DMS79 (cell line): ENCODE measurements at regions not wholly inside any gene's neighbourhood (a gene's known extent, or its start where the extent isn't known, plus 50 kb on each side); places are given as distances from the start of the nearest gene placed in this dataset.
A peak's percentile ranks its signal among the peaks of the same experiment; 100 is the strongest.

Experiments used
- DNase-seq: peaks from one replicate; lab custom pipeline; 2025; lab: John Stamatoyannopoulos, UW

GRCh38 chr3:132829101-132829500 lies 106.9 kb upstream of the NPHP3 start:
- DNase-seq: no peak

DNA sequence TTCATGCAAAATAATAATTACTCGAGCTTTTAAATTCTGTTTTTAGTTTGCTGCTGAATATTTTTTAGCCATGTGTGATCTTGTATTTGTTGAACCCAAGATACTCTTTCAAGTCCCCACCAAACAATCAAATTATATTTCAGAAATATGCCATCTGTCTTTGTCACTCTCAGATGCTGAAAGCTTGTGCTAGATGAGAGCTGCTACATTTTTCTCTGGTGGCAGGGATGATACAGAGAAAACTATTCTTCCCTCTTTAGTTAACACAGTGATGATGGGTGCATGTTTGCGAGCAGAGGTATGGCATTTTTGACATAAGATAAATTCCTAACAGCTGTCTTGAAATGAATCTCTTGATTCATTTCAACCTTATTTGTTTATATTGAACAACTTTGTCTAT lies 100.6 kb upstream of the NPHP3 start:
- no peak for DNase-seq

GRCh38 chr3:132822266-132822665 lies 100.1 kb upstream of the NPHP3 start:
- no peak for DNase-seq

GRCh38 chr3:132821314-132821713 lies 99.1 kb upstream of the NPHP3 start:
- DNase-seq: no peak

GRCh38 chr3:132818251-132818650 lies 96.0 kb upstream of the NPHP3 start:
- DNase-seq: no peak

DNA sequence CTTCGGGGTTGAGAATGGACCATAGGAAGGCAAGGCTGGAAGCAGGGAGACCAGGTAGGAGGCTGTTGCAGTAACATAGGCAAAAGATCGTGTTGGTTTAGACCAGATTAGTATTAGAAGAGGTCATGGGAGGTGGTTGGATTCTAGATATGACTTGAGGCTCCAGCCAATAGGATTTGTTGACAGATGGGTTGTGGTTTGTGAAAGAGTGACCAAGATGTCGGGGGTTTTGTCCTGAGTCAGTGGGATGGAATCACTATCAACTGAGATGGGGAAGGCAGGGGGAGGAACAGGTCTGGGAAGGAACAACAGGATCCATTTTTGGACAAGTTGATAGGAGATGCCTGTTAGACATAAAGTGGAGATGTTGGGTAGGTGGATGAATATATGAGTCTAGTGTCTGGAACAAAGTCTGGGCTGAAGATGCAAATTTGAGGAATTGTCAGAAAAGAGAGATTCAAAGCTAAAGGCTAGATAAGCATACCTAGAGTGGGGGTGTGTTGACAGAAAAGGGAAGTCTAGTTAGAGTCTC lies 95.5 kb upstream of the NPHP3 start:
- DNase-seq: no peak

DNA sequence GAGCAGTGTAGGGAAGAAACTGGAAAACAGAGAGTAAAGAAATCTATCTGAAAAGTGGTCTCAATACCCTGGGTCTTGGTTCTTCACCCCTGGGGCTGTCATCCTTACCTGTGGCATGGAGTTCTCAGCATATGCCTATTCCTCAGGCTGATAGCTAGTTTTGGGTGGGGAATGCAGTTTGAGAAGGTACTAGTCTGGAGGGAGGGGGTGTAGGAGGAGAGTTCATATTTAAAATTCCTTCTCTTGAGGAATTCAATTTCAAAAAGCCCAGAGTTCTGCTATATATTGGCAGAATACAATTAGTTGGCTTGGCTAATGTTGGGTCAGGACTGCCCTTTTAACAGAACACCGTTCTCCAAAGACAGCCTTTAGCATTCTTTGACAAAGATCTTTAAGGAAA lies 82.9 kb upstream of the NPHP3 start:
- no peak for DNase-seq

DNA sequence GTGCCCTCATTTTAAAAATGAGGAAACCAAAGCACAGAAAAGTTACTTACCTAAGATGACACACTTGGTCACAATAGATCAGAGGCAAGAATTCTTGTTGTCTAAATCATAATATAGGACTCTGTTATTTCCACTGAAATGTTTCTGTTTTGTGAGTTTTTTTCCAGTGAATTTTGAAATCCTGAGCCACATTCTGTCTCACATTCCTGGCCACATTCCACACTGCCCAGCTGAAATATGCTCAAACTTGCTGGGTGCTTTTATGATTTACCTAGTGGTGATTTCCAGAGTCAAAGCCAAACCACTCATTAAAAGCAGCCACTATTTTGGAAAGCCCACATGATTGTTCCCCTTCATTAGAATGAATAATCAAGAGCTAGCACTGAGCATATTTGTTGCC lies 82.3 kb upstream of the NPHP3 start:
- DNase-seq: no peak

DNA sequence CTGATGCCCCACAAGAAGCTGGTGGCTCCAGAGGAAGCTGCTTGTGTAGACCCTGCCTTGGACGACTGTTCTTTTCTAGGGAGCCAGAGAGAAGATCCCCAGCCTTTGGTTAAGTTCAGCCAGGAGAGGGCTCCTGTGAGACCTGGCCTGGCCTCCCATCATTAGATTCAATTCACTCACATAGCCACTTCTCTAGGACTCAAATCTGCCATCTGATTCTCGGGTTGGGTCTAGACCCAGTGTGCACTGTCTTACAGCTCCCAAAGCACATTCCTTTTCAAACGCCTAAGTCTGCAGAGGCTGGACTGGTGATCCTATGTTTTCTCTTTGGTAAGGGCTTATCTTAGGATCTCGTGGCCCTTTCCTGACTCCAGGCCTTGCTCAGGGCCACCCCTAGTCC lies 81.7 kb upstream of the NPHP3 start:
- DNase-seq: no peak

DNA sequence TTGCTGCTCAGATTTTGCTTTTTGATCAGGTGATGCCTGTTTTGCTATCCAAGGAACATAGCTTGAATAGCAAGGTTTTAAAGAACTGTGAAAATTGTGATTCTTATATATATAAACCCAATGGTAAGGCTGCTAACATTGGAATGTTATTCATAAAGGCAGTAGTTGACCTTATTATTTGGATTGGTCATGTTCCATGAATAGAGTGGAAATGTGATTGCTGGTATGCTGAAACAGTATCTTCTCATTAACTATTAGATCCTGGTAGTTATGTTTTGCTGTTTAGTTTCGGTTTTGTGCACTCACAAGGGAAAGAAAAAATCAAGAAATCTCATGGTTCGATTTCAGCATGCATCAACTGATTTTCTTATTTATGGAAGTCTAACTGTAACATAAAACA lies 78.7 kb upstream of the NPHP3 start:
- DNase-seq: no peak

GRCh38 chr3:132790806-132791205 lies 68.6 kb upstream of the NPHP3 start:
- DNase-seq: no peak

GRCh38 chr3:132789959-132790358 lies 67.8 kb upstream of the NPHP3 start:
- no peak for DNase-seq

DNA sequence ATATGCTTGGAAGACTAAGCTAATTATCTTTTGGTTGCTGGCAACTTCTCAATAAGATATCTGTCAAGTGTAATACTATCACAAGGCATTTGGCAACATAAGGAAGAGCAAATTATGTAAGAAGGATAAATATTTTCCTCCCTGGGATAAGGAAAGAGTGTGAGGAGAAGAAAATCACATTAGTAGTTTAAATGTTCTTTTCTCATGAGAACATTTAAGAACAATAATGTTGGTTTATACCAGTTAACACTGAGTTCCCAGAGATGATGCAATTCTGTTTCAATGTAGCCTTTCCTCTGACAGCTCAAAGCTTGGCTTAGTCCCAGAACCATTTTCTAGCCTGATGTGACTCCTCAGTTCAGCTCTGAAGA lies 66.1 kb upstream of the NPHP3 start:
- peak; percentile 57 for DNase-seq

- peak; percentile 38 for DNase-seq
Measured at GRCh38 chr3:132787616-132788300, 65.5 kb upstream of the NPHP3 start.

GRCh38 chr3:132786890-132787289 lies 64.7 kb upstream of the NPHP3 start:
- no peak for DNase-seq

DNA sequence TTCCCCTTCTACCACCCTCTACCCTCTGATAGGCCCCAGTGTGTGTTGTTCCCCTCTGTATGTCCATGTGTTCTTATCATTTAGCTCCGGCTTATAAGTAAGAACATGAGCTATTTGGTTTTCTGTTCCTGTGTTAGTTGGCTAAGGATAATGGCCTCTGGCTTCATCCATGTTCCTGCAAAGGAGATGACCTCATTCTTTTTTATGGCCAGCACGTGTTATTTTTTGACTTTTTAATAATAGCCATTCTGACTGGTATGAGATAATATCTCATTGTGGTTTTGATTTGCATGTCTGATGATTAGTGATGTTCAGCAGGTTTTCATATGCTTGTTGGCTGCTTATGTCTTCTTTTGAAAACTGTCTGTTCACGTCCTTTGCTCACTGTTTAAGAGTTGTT lies 63.1 kb upstream of the NPHP3 start:
- no peak for DNase-seq

- no peak for DNase-seq
Measured at GRCh38 chr3:132784502-132785025, 62.4 kb upstream of the NPHP3 start.

DNA sequence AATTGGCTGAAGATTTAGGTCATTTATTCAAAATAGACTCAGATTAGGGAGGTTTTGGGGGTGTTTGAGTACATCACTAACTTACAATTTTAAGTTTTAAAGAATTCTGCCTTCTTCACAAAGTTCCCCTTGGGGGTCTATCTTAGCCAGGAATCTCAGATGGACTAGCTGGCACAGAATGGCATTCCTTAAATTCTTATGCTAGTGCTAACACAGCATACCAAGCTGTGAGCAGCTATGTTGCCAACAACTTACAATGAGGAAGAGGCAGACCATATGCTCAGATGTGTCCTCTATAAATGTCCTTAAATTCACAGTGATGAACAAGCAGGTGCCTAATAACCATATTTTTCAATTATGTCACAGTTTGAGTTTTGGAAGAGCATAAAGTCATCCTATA lies 60.9 kb upstream of the NPHP3 start:
- DNase-seq: no peak

DNA sequence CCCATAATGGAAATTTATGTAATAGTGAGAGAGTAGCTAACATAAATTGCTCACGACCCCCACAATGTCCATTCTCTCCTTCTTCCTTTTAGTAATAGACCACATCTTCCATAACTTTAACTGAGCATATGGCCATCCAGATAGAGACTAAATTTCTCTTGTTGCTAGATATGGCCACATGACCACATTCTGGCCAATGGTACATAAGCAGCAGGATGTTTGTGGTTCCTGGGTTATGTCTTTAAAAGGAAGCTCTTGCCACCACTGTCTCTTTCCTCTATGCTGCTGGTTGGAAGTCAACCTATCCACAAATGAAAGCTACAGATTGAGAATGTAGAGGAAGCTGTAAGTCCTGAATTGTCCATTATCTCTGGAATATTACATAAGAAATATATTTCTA lies 59.7 kb upstream of the NPHP3 start:
- no peak for DNase-seq

GRCh38 chr3:132777171-132777570 lies 55.0 kb upstream of the NPHP3 start:
- no peak for DNase-seq

GRCh38 chr3:132773071-132773619 lies 50.9 kb upstream of the NPHP3 start:
- no peak for DNase-seq

GRCh38 chr3:132772252-132772651 lies 50.0 kb upstream of the NPHP3 start:
- no peak for DNase-seq
